ENCODE measurements at regions not wholly inside any gene's neighbourhood (a gene's known extent, or its start where the extent isn't known, plus 50 kb on each side); places are given as distances from the start of the nearest gene placed in this dataset.

- no peak for DNase-seq (ENCODE audit: low read depth, low spot score)
- H3K4me2 ChIP-seq (ENCODE audit: insufficient read depth, low read length), result no peak overlapping the region
- H3K27me3 ChIP-seq (ENCODE audit: control insufficient read depth in 2 of 2, insufficient read depth in 2 of 2, low read length in 2 of 2), result no peaks in the 10 kb centered on the region
- dilution Hi-C loops (cut with MboI; ENCODE audit: extremely low pct_ligation_motif_present, low sequenced_read_pairs), result no loop called here
- H3K27ac ChIP-seq (ENCODE audit: insufficient read depth, low read depth, low read length), result no peak overlapping the region
- no peak for FAIRE-seq
- H3K4me1 ChIP-seq (ENCODE audit: control insufficient read depth, extremely low read depth, insufficient read depth, low read length), result no peaks in the 10 kb centered on the region
- POLR2A ChIA-PET, result no interaction called here
- H3K9me3 ChIP-seq (replicated peaks; ENCODE audit: control insufficient read depth, insufficient read depth, low read length), result no peaks in the 10 kb centered on the region
- BruUV-seq (replicated peaks), result no TSS peak
- H3K9ac ChIP-seq (replicated peaks; ENCODE audit: extremely low read depth, insufficient read depth, low read length), result no peak overlapping the region
- H3K79me2 ChIP-seq (ENCODE audit: control insufficient read depth, insufficient read depth, low read length), result no peaks in the 10 kb centered on the region
- TF ChIP-seq GATA2 (IDR thresholded peaks at IDR 0.05; ENCODE audit: insufficient read depth, insufficient read length, low read depth, low read length), result no peak
- TF ChIP-seq MAX (IDR thresholded peaks at IDR 0.05; ENCODE audit: insufficient read depth, insufficient read length), result no peak
- TF ChIP-seq JUN (IDR thresholded peaks at IDR 0.05; ENCODE audit: borderline replicate concordance, insufficient read depth, insufficient read length, low read depth), result no peak
- TF ChIP-seq POLR2AphosphoS5 (IDR thresholded peaks at IDR 0.05; ENCODE audit: insufficient read depth, low read depth, low read length), result no peak
- TF ChIP-seq FOS (IDR thresholded peaks at IDR 0.05; ENCODE audit: borderline replicate concordance, insufficient read depth, low read length), result no peak
- TF ChIP-seq EZH2 (IDR thresholded peaks at IDR 0.05; ENCODE audit: borderline replicate concordance, low read depth, low read length, severe bottlenecking), result no peak
- no peak for TF ChIP-seq CTCF (IDR thresholded peaks at IDR 0.05; ENCODE audit: extremely low read depth in 1 of 2, insufficient read depth in 1 of 2, low read depth in 1 of 2, low read length in 2 of 2)
- no peak for TF ChIP-seq MYC (IDR thresholded peaks at IDR 0.05; ENCODE audit: low read depth, low read length)
- no peak for TF ChIP-seq POLR2A (IDR thresholded peaks at IDR 0.05; ENCODE audit: low read depth, low read length)
- CTCF ChIA-PET, result no interaction called here
- H3K36me3 ChIP-seq (ENCODE audit: control insufficient read depth in 2 of 2, extremely low read depth in 1 of 2, insufficient read depth in 2 of 2, low read length in 2 of 2), result no peaks in the 10 kb centered on the region
- intact Hi-C loops (cut with micrococcal nuclease), result no loop called here
- H3K4me3 ChIP-seq (replicated peaks in 1 of 3; ENCODE audit: insufficient read depth in 1 of 3, low read depth in 1 of 3, low read length in 3 of 3), result no peak overlapping the region
- H2AFZ ChIP-seq (ENCODE audit: low read depth, low read length), result no peak overlapping the region
- no peaks in the 10 kb centered on the region for H3K9me1 ChIP-seq (replicated peaks; ENCODE audit: control insufficient read depth, extremely low read depth, insufficient read depth, low read length)
- no peaks in the 10 kb centered on the region for H4K20me1 ChIP-seq (replicated peaks; ENCODE audit: control insufficient read depth, extremely low read depth, insufficient read depth, low read length)
These were observed 86.9 kb upstream of the IGF1 start for GRCh38 chr12:102567031-102567985.

All from endothelial cell of umbilical vein (primary cell).